Choroid plexus epithelial cell (primary cell): ENCODE measurements at regions not wholly inside any gene's neighbourhood (a gene's known extent, or its start where the extent isn't known, plus 50 kb on each side); places are given as distances from the start of the nearest gene placed in this dataset.

ENCODE experiments used
- DNase-seq: peaks from one replicate; pipeline ENCODE4 v3.0.0-alpha.2; 2010; ENCODE audit warnings: low read depth
- H3K4me3 ChIP-seq: 2 replicates; pipeline ENCODE4 v1.5.1; 2011; ENCODE audit warnings: low read depth, mild to moderate bottlenecking, control low read depth, low read length, moderate library complexity
- CTCF ChIP-seq: conservative IDR thresholded peaks from 2 replicates; pipeline ENCODE4 v1.5.1; 2011; ENCODE audit warnings: low read depth, mild to moderate bottlenecking, control low read depth, inconsistent platforms, low read length, moderate library complexity

DNA sequence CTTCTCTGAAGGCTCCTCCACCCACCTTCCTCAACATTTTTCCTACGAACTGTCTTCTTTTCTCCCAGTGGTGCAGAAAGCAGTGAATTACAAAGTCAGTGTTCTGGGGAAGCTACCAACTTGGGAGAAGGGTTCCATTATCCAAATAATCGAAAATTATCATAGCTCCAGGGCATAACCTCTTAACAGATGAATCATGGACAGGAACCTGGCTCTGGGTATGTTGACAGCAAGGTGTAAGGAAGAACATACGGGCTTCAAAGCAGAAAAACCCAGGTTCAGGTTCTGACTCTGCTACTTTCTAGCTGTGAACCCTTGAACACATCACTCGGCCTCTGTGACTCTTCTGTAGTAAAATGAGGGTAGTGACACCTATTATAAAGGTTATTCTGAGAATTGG lies 351.3 kb downstream of the ENC1 start:
- TF ChIP-seq CTCF, result no peak

DNA sequence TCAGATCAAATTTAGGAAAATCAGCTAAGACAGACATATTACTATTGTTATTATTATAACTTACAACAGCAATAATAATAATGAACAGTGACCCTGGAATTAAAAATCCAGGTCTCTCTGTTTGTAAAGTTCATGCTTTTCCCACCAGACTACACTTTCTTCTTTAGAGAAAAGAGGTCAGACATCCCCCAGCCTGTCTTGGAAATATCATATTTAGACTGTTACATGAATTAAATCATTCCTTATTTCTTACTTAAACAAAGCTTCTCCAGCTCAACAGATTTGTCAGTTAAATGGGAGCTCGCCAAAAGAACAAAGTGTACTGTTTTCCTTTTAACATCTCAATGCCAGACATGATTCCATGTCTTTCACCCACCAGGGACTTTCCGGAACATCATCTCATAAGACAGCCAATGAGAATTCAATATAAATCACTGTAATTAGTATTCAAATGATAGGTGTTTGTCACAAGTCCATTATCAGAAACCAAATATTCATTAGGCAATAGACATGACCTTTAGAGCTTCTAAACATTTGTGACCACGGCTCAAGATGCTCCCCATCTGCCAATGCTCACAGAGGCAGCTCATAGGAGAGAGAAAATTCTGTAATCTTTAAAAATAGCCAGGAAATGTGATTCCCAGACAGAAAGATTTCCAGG lies 351.9 kb downstream of the ENC1 start:
- no peak for TF ChIP-seq CTCF
- peak; percentile 80 for DNase-seq
- H3K4me3 ChIP-seq, result no peak overlapping the region

More for the DNA sequence above, 351.3 kb downstream of the ENC1 start:
- no peak overlapping the region for H3K4me3 ChIP-seq
- DNase-seq, result no peak

GRCh38 chr5:74288038-74288437 lies 352.5 kb downstream of the ENC1 start:
- no peak overlapping the region for H3K4me3 ChIP-seq
- no peak for DNase-seq
- TF ChIP-seq CTCF, result no peak

DNA sequence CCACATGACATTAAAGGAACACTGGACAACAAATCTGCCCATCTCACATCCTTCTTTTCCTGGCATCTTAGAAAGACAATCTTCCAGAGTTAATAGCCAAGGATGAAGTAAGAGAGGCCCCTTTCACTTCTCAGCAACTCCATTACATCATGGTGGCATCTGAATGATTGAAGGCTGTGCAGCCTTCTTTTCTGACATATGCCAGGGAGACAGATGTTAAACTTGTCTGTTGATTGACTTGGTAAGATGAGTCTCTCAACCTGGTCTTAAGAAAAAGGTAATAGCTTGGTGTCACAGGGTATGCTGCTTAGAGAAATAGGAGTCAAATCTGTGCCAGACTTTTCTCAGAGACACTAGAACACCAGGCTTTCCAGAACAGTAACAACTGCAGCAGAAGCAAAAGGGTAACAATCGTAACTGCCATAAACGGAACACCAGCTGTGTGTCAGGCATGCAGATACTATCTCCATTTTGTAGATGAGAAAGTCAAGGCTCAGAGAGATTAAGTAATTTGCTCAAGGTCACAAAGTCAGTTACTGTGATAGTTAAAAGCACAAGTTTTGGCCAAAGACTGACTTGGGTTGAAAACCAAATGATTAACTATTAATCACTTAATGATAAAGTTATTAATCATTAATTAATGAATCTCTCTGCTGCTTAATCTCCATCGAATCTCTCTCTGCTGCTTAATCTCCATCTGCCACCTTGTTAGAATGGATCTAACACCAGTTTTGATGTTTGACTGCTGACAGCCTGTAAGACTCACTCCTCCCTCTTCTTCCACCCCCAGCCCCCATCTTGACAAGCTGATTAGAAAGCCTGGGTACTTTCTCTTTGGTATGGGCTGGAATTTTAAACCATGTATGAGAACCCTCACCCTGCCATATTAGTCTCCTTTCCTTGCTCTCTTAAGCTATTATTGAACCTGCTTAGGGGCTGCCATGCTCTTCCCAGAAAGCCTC lies 353.5 kb downstream of the ENC1 start:
- no peak overlapping the region for H3K4me3 ChIP-seq
- DNase-seq, result no peak
- no peak for TF ChIP-seq CTCF

DNA sequence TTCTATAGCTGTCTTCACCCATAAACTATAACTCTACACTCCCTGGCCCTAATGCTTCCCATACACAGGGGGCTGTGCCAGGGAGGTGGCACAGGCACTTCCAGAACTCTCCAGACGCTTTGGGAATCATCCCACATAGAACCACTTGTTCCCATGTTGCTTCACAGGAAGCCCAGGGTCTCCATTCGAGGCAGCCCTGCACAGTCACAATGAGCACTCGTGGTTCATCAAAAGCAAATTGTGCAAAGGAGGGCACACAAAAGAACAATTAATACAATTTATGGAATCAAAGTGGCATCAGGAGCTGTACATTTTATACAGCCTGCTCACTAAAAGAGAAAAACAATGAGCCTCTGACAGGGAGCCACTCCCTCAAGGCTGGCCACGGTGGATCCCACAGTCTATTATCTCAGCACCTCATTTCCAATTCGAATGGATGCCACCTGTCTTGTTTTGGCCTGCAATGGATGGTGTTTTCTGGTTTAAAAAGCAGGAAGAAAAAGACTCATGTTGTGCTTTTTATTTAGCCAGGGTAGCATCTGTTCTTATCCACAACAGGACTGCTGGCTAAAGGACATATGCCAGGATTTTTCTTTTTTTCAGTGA lies 354.8 kb downstream of the ENC1 start:
- H3K4me3 ChIP-seq, result no peak overlapping the region
- TF ChIP-seq CTCF, result no peak
- no peak for DNase-seq

DNA sequence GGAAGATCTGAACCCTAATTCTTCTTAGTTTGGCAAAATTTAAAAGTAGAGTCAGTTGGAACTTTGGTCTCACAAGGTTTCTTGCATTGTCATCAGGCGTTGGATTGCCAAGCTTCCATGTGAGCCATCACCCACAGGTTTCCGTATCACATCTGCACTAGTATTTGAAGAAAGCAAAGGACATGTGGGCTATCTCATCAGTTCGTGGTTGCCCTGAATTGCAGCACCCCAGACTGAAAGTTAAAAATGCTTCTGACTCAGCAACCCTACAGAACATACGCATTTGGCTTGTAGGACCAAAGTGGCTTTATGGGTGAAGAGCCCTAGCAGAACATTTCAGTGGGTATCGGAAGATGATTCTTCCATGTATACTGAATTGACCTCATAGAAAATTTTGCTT lies 358.0 kb downstream of the ENC1 start:
- DNase-seq, result no peak
- no peak overlapping the region for H3K4me3 ChIP-seq
- no peak for TF ChIP-seq CTCF
